ENCODE measurements at regions not wholly inside any gene's neighbourhood (a gene's known extent, or its start where the extent isn't known, plus 50 kb on each side); places are given as distances from the start of the nearest gene placed in this dataset.

DNA sequence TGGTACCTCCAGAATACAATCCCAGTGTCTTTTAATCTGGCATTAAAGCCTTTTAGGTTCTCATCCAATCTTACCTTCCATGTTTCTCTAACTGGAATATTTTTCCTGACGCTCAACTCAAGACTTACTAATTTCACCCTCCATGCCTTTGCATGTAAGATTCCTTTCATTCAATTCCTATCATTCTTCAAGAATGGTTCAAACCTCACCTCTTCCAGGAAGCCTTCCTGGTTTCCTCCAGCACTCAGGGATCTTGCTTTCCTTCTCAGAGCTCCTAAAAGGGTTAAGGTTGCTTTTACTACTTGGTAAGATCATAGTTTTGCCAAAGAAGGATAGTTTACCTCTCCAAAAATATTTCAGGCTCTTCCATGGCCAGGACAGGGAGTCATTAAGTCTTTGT is 91.2 kb upstream of the CACNA1E start:
- DNase-seq: no peak
- Histone ChIP-seq H3K4me3 (ENCODE audit: low read depth, low read length) (no peak overlapping the region), H3K27me3 (replicated peaks) (no peaks in the 10 kb centered on the region), H3K36me3 (replicated peaks) (no peaks in the 10 kb centered on the region), H3K27ac (no peak overlapping the region)
- TF ChIP-seq, protein P1, sequence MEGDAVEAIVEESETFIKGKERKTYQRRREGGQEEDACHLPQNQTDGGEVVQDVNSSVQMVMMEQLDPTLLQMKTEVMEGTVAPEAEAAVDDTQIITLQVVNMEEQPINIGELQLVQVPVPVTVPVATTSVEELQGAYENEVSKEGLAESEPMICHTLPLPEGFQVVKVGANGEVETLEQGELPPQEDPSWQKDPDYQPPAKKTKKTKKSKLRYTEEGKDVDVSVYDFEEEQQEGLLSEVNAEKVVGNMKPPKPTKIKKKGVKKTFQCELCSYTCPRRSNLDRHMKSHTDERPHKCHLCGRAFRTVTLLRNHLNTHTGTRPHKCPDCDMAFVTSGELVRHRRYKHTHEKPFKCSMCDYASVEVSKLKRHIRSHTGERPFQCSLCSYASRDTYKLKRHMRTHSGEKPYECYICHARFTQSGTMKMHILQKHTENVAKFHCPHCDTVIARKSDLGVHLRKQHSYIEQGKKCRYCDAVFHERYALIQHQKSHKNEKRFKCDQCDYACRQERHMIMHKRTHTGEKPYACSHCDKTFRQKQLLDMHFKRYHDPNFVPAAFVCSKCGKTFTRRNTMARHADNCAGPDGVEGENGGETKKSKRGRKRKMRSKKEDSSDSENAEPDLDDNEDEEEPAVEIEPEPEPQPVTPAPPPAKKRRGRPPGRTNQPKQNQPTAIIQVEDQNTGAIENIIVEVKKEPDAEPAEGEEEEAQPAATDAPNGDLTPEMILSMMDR (IDR thresholded peaks at IDR 0.05; ENCODE audit: low read depth, low read length, missing control alignments): no peak
- in situ Hi-C loops (cut with HindIII; ENCODE audit: low pct_ligation_motif_present, low sequenced_read_pairs): no loop called here

DNA sequence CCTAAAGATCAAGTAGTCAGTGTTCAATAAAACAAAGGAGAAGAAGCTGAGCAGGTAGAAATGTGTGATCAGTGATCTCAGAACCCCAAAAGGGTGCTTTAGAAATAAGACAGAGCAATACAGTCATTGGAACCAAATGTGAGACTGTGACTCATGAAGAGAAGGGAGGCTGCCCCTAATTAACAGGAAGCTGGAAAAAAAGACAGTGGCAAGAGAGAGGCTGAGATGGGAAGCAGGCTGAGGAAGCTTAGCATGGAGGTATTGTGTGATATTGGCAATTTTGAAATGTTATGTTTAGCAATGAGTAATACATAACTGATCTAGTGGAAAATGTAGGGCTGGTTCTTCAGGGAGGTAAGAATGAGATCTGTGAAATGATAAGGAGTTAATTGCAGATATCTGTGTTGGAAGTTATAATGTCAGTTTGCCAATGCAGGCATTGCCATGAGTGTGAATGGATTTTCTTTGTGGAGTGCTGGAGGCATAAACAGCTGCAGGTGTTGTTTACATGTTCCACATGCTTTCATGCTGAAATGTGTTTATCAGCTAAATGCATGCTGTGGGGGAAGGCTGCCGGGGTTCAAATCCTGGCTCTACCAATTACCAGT is 90.6 kb upstream of the CACNA1E start:
- Histone ChIP-seq H3K4me3 (ENCODE audit: low read depth, low read length) (no peak overlapping the region), H3K27ac (no peak overlapping the region), H3K27me3 (replicated peaks) (no peaks in the 10 kb centered on the region), H3K36me3 (replicated peaks) (no peaks in the 10 kb centered on the region)
- TF ChIP-seq, protein P1 (IDR thresholded peaks at IDR 0.05; ENCODE audit: low read depth, low read length, missing control alignments): no peak
- in situ Hi-C loops (cut with HindIII; ENCODE audit: low pct_ligation_motif_present, low sequenced_read_pairs): no loop called here
- no peak for DNase-seq

DNA sequence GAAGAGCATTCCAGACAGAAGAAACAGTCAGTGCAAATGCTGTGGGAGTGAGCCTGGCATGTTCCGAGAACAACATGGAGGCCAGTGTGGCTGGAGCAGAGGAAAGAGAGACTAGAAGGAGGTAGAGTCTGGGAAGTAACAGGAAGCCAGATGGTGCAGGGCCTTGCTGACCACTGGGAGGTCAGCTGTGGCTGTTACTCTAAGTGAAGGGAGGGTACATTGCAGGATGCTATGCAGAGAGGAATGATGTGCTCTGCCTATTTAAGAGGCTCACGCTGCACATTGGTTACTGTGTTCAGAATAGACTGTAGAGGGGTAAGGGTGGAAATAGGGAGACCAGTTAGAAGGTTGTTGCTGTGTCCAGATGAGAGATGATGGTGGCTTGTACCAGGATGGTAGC is 88.6 kb upstream of the CACNA1E start:
- no peak overlapping the region for H3K27ac ChIP-seq
- in situ Hi-C loops (cut with HindIII; ENCODE audit: low pct_ligation_motif_present, low sequenced_read_pairs): no loop called here

DNA sequence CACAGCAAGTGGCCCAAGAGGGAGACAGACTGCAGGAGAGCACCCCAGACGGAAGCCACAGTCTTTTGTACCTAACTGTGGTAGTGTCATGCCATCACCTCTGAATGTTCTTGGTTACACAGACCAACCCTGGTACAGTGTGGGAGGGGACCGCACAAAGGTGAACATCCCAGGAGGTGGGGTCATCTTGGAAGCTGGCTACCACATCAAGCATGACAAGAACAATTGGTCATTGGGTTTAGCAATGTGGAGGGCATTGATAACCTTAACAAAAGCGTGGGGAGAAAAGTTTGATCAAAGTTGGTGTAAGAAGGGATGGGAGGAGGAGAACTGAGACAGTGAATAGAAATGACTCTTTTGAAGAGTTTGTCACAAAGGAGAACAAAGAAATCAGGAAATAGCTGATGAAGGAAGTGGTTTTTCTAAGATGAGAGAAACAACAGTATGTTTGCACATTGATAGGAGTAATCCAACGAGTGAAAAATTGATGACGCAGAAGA is 87.1 kb upstream of the CACNA1E start:
- no peak for DNase-seq
- TF ChIP-seq, protein P1 (IDR thresholded peaks at IDR 0.05; ENCODE audit: low read depth, low read length, missing control alignments): no peak
- no peaks in the 10 kb centered on the region for H3K27me3 ChIP-seq (replicated peaks)
- no peak overlapping the region for H3K4me3 ChIP-seq (ENCODE audit: low read depth, low read length)
- in situ Hi-C loops (cut with HindIII; ENCODE audit: low pct_ligation_motif_present, low sequenced_read_pairs): no loop called here
- no peak overlapping the region for H3K27ac ChIP-seq
- no peaks in the 10 kb centered on the region for H3K36me3 ChIP-seq (replicated peaks)

More for the DNA sequence above, 88.6 kb upstream of the CACNA1E start:
- no peak for DNase-seq
- Histone ChIP-seq H3K27me3 (replicated peaks) (no peaks in the 10 kb centered on the region), H3K36me3 (replicated peaks) (no peaks in the 10 kb centered on the region), H3K4me3 (ENCODE audit: low read depth, low read length) (no peak overlapping the region)
- TF ChIP-seq, protein P1 (IDR thresholded peaks at IDR 0.05; ENCODE audit: low read depth, low read length, missing control alignments): no peak

DNA sequence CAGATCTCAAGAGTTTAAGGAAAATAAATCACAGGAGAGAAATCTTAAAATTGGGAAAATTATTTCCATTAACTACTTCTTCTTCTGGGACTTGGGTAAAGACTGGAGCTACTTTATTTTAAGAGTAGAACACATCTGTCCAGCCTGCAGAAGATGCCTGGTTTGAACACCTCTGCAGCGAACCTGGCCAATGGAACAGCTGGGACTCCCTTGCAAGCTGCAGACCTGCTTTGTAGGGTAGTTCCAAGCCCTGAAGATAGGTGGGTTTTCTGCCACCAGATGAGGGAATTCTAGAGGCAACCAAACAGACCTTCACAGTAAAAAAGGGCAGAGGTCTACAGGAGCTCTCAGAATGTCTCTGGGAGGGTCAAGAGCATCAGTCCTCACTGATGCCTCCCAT is 86.5 kb upstream of the CACNA1E start:
- Histone ChIP-seq H3K27ac (no peak overlapping the region), H3K4me3 (ENCODE audit: low read depth, low read length) (no peak overlapping the region), H3K27me3 (replicated peaks) (no peaks in the 10 kb centered on the region), H3K36me3 (replicated peaks) (no peaks in the 10 kb centered on the region)
- in situ Hi-C loops (cut with HindIII; ENCODE audit: low pct_ligation_motif_present, low sequenced_read_pairs): no loop called here
- TF ChIP-seq, protein P1 (IDR thresholded peaks at IDR 0.05; ENCODE audit: low read depth, low read length, missing control alignments): no peak
- no peak for DNase-seq

DNA sequence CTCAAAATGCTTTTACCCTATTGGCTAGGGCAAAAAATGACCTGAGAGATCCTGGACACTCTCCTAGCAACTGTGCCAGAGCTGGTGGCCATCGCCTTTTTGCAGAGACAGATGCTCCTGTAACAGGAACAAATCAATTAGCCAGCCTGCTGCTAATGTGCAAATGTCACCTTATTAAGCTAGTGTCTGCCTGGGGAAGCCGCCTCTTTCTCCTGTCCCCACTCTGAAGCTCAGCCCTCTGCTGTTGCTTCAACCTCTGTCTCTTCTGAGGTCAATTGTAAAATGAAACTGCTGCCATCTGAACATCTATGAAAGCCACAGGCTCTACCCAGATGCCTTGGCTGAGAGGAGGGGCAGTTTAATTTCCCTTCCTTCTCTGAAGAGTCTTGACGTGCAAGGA is 85.5 kb upstream of the CACNA1E start:
- Histone ChIP-seq H3K36me3 (replicated peaks) (no peaks in the 10 kb centered on the region), H3K4me3 (ENCODE audit: low read depth, low read length) (no peak overlapping the region), H3K27me3 (replicated peaks) (no peaks in the 10 kb centered on the region), H3K27ac (no peak overlapping the region)
- TF ChIP-seq, protein P1 (IDR thresholded peaks at IDR 0.05; ENCODE audit: low read depth, low read length, missing control alignments): no peak
- in situ Hi-C loops (cut with HindIII; ENCODE audit: low pct_ligation_motif_present, low sequenced_read_pairs): no loop called here
- DNase-seq: no peak

All from brain microvascular endothelial cell (primary cell).